HG03103 (cell line): ENCODE measurements at regions not wholly inside any gene's neighbourhood (a gene's known extent, or its start where the extent isn't known, plus 50 kb on each side); places are given as distances from the start of the nearest gene placed in this dataset.

ENCODE experiments used
- ATAC-seq: cut with Tn5 transposase; IDR thresholded peaks from one replicate; pipeline ENCODE4 v1.9.1; 2021; ENCODE audit warnings: low read depth; ENCODE audit not compliant: unreplicated experiment

- ATAC-seq = no peak
Observed at GRCh38 chr12:114746297-114747011, 62.5 kb upstream of the TBX3 start.

GRCh38 chr12:114744691-114745090 is 60.7 kb upstream of the TBX3 start:
- ATAC-seq = no peak

GRCh38 chr12:114744285-114744684 is 60.3 kb upstream of the TBX3 start:
- ATAC-seq = no peak

- no peak for ATAC-seq
Observed at GRCh38 chr12:114743799-114744198, 59.8 kb upstream of the TBX3 start.

- no peak for ATAC-seq
Observed at GRCh38 chr12:114743289-114743688, 59.3 kb upstream of the TBX3 start.

GRCh38 chr12:114742363-114742762 is 58.4 kb upstream of the TBX3 start:
- ATAC-seq = no peak

- ATAC-seq = no peak
Observed at GRCh38 chr12:114741940-114742339, 58.0 kb upstream of the TBX3 start.

GRCh38 chr12:114740448-114740847 is 56.5 kb upstream of the TBX3 start:
- no peak for ATAC-seq

GRCh38 chr12:114738460-114739184 is 54.6 kb upstream of the TBX3 start:
- no peak for ATAC-seq

- ATAC-seq = no peak
Observed at GRCh38 chr12:114735680-114736374, 51.9 kb upstream of the TBX3 start.

GRCh38 chr12:114735011-114735410 is 51.0 kb upstream of the TBX3 start:
- ATAC-seq = no peak

GRCh38 chr12:114733919-114734318 is 49.9 kb upstream of the TBX3 start:
- no peak for ATAC-seq
